GM19328 (cell line): ENCODE measurements at regions not wholly inside any gene's neighbourhood (a gene's known extent, or its start where the extent isn't known, plus 50 kb on each side); places are given as distances from the start of the nearest gene placed in this dataset.
A peak's percentile ranks its signal among the peaks of the same experiment; 100 is the strongest.

Source experiments
- ATAC-seq: cut with Tn5 transposase; IDR thresholded peaks from one replicate; pipeline ENCODE4 v1.9.1; 2021; ENCODE audit warnings: mild to moderate bottlenecking, moderate library complexity; ENCODE audit not compliant: unreplicated experiment

- no peak for ATAC-seq
Measured at GRCh38 chr21:35258521-35258920, 209.4 kb upstream of the RUNX1 start.

DNA sequence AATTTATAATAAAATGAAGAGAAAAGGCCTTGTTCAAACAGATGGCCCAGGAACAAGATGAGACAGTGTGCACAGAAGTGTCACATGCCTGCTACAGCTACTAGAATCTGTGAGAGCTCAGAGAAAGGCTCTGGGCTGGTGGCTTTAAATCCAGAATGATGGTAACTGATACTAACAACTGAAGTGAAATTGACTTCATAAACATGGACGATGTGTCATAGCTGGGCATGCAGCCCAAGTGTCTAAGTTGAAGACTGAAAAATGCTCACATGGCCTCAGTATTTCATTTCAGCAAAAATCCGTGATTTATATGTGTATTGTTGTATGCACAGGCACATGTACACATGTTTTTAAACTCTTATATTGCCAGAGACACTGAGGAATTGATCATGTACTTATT, 208.3 kb upstream of the RUNX1 start:
- ATAC-seq = no peak

DNA sequence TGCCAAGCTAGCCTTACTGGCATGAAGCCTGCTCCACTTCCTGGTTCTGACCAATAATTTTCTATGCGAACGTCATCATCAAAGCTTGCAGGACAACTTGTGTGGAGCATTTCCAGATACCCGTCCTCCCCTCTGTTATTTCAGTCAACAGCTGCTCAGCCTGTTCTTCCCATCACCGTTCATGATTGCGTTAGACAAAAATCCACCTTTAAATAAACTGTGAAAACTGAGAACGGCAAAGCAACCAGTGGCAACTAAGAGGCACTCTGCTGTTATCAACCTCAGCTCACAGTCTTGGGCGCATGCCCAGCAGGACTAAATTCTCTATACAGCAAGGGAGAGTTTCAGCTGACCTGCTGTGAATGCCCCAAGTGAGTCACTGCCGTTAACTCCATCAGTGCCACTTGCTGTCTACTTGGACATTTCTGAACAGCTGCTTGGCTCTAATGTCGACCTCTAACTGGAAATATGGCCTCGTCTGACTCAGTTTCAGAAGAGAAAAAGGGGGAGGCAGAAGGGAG, 207.4 kb upstream of the RUNX1 start:
- ATAC-seq = no peak

GRCh38 chr21:35254765-35255138, 205.7 kb upstream of the RUNX1 start:
- ATAC-seq = no peak

- ATAC-seq = no peak
Measured at GRCh38 chr21:35254006-35254764, 205.1 kb upstream of the RUNX1 start.

DNA sequence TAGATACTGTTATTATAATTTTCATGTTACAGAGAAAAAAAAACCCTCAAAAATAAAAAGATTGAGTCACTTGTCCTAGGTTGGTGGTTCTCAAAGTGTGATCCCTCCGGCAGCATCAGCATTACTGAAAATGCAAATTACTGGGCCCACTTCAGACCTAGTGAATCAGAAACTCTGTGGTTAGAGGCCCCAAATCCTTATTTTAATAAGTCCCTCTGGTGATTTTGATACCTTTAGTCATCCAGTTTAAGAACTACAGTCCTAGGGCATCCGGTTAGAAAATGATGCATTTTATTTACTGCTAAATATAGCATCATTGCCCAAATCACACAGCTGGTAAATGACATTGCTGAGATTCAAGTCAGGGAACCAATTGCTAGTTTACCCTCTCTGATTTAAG, 203.7 kb upstream of the RUNX1 start:
- ATAC-seq = no peak

- no peak for ATAC-seq
Measured at GRCh38 chr21:35249636-35250035, 200.5 kb upstream of the RUNX1 start.

GRCh38 chr21:35245879-35246278, 196.8 kb upstream of the RUNX1 start:
- ATAC-seq = no peak

- ATAC-seq = no peak
Measured at GRCh38 chr21:35244514-35244913, 195.4 kb upstream of the RUNX1 start.

DNA sequence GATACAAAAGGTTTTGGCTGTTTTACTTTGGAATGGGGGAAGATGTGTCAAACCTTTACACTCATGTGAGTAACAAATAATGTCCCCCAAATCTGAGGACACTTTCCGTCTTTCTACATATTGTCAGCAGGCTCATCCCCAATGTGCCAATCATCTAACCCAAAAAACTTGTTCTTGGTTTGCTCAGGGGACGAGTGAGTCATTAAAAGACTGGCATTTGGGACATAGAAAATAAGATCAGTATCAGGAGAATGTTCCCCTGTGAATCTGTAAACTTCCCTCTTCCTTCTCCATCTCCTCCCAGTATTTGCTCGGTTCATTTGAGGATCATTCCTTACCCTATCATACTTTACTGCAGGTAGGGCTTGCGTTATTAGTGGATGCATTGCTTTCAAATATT, 194.1 kb upstream of the RUNX1 start:
- ATAC-seq = no peak

- ATAC-seq = no peak
Measured at GRCh38 chr21:35239811-35240219, 190.7 kb upstream of the RUNX1 start.

DNA sequence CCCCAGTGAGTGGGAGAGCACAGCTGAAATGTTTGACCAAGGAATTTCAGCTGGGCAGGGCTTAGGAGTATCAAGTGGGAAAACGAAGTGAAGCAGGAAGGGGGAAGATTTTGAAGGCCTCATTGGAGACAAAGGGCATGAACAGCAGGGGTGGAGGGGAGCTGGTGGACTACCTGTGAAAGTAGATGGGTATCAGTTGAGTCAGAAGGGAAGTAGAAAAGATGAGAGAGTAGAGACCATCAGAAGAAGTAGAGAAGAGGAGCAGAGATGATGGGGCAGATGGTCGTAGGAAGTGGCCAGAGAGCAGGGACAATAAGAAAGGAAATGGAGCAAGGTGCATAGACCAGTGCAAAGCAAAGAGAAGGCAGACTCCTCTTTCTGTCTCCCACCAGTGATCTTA, 189.0 kb upstream of the RUNX1 start:
- ATAC-seq = no peak

DNA sequence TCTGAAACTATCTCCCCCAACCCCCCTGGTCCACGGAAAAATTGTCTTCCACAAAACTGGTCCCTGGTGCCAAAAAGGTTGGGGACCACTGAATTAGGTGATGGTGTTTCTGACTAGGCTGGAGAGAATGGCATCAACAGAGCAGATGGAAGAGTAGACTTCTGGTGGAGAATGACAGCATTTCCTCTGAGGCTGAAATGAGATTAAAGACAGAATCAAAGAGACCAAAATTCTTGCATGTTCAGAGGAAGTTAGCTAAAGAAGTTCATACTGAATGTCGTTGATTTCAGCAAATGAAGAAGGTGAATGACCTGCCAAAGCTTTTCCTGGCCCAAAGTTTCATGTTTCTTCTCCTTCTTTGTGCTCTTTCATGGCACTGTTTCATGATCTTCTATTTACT, 188.2 kb upstream of the RUNX1 start:
- no peak for ATAC-seq

DNA sequence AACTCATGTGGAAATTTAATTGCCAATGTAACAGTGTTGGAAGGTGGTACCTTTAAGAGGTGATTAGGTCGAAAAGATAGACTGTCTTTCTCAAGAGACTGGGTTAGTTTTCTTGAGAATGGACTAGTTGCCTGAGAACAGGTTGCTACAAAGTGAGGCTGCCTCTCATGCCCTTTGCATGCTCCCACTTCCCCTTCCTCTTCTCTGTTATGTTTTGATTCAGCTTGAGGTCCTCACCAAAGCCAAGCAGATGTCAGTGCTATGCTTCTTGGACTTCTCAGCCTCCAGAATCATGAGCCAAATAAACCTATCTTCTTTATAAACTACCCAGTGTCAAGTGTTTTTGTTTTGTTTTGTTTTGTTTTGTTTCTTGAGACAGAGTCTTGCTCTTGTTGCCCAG, 187.0 kb upstream of the RUNX1 start:
- ATAC-seq = no peak

DNA sequence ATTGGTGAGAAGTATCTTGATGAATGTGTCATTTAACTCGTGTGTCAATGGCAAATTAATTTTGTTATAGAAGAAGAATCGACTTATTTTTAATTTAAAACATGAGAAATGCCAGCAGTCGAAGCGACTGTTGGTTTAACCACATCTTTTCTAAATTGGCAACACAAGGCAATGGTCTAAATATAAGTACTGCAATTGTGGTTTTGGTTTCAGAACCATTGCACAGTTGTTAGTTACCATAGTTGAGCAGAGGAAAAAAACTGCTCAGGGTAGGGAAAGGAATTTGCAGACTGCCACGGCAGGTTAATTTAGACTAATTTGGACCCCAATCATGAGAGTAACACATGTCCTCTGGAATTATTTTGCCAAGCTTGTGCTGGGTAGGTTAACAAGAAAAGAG, 185.6 kb upstream of the RUNX1 start:
- ATAC-seq = no peak

DNA sequence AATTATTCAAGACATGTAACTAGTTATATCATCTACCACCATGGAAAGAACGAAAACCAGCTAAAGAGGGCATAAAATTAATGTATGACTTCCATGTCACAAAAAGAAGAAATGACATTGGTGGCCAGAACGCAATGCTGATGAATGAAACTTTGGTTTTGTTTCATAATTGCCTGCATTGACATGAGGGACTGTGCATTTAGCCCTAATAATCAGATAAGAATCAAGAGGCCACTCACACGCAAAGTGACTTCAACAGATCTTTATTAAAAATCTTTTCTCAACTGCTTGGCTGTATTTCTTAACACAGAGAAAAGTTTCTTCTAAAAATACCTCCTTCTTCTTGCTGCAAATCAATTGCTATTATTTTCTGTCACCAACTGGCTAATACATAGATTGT, 184.7 kb upstream of the RUNX1 start:
- ATAC-seq = no peak

GRCh38 chr21:35232545-35233176, 183.6 kb upstream of the RUNX1 start:
- ATAC-seq = no peak

GRCh38 chr21:35231090-35231489, 182.0 kb upstream of the RUNX1 start:
- no peak for ATAC-seq

DNA sequence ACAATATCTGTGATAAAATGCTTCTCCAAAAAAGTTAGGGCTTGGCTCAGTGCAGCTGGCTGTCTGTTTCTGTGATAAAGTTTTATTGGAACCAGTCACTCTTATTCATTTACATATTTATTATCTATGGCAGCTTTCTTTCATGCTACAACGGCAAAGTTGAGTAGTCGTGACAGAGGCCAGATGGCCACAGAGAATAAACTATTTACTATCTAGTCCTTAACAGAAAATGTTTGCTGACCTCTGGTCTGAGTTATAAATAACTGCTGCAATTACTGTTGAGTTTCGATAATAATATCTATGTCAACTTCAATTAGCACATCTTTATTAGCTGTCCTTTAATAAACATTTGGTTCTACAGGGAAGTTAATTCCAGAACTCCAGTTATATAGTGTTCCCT, 180.2 kb upstream of the RUNX1 start:
- ATAC-seq = no peak

- peak; percentile 41 for ATAC-seq
Measured at GRCh38 chr21:35227786-35228185, 178.7 kb upstream of the RUNX1 start.

DNA sequence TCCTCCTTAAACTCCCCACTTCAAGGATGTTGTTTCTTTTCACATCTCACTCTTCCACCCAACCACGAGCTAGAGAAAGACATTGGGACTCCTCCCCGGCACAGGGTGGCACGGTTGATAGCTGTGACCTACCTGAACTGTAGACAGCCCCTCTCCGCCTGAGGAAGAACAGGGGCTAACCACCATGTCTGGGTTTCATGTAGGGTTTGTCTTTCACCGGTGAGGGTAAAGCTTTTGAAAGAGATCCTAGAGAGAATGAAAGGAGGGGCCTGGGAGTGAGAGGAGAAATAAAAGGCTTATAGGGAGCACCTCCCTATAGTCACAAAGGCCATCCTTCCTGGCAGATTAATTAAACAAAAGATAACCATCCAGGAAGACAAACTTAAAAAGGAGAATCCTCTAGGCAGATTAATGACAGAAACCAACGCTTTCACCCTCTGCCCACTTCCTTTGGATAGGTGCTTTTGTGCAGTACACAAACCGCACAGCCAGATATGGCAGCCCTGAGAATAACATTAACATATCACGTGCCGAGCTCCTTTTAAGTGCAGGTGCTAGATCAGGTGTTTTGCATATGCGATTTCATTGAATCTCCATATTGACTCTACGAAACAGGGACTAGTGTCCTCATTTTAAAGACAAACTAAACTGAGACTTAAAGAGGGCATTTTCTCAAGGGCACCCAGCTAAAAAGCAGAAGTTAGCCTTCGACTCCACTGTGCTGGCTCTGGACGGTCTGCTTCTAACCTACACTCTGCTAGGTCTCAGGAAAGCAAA, 178.1 kb upstream of the RUNX1 start:
- ATAC-seq = peak; percentile 69

- no peak for ATAC-seq
Measured at GRCh38 chr21:35226328-35226727, 177.2 kb upstream of the RUNX1 start.
